HL-60 (cell line): ENCODE measurements at regions not wholly inside any gene's neighbourhood (a gene's known extent, or its start where the extent isn't known, plus 50 kb on each side); places are given as distances from the start of the nearest gene placed in this dataset.

Experiments
- DNase-seq, 2 experiments: peaks; one replicate each; pipeline ENCODE4 v3.0.0-alpha.2; 2010 to 2020; ENCODE audit warnings: low read depth in 1 of 2, low spot score in 1 of 2
- H3K27ac ChIP-seq: fragments of 250-450 bp; sonication (Bioruptor Pico); replicated peaks from 2 replicates; pipeline ENCODE4 v1.5.1; 2020; ENCODE audit warnings: mild to moderate bottlenecking, moderate library complexity
- H3K27me3 ChIP-seq: fragments of 250-450 bp; sonication (Bioruptor Pico); 2 replicates; pipeline ENCODE4 v1.5.1; 2021; ENCODE audit warnings: mild to moderate bottlenecking, moderate library complexity; ENCODE audit not compliant: insufficient read depth, poor library complexity, severe bottlenecking
- H3K4me3 ChIP-seq: replicated peaks from 2 replicates; pipeline ENCODE4 v1.5.1; 2011; ENCODE audit warnings: mild to moderate bottlenecking, control low read depth, low read length; ENCODE audit not compliant: insufficient read depth
- CTCF ChIP-seq: IDR thresholded peaks from one replicate; pipeline ENCODE4 v1.5.1; 2011; ENCODE audit warnings: low read length, control low read depth, inconsistent platforms; ENCODE audit not compliant: insufficient read depth
- GABPA ChIP-seq: IDR thresholded peaks from 2 replicates; pipeline ENCODE4 v1.6.1; 2012; ENCODE audit warnings: low read depth
- POLR2AphosphoS5 ChIP-seq: IDR thresholded peaks from 2 replicates; pipeline ENCODE4 v1.6.1; 2012; ENCODE audit warnings: low read depth
- REST ChIP-seq: IDR thresholded peaks from 2 replicates; pipeline ENCODE4 v1.6.1; 2012; ENCODE audit warnings: low read depth; ENCODE audit not compliant: insufficient replicate concordance
- SPI1 ChIP-seq: IDR thresholded peaks from 2 replicates; pipeline ENCODE4 v1.6.1; 2012; ENCODE audit warnings: low read depth, mild to moderate bottlenecking, borderline replicate concordance

- H3K4me3 ChIP-seq, result no peak overlapping the region
- DNase-seq, result no peak
- no peaks in the 10 kb centered on the region for H3K27me3 ChIP-seq
- H3K27ac ChIP-seq, result no peak overlapping the region
- no peak for TF ChIP-seq REST
- TF ChIP-seq POLR2AphosphoS5, result no peak
- no peak for TF ChIP-seq SPI1
- no peak for TF ChIP-seq CTCF
- TF ChIP-seq GABPA, result no peak
Observed at GRCh38 chr7:136308230-136308629, 331.1 kb upstream of the MTPN start.

GRCh38 chr7:136303162-136303561 lies 326.0 kb upstream of the MTPN start:
- no peaks in the 10 kb centered on the region for H3K27me3 ChIP-seq
- H3K27ac ChIP-seq, result no peak overlapping the region
- TF ChIP-seq REST (no peak), GABPA (no peak), POLR2AphosphoS5 (no peak), SPI1 (no peak), CTCF (no peak)
- no peak overlapping the region for H3K4me3 ChIP-seq
- DNase-seq, result peak in 1 of 2 experiments; percentile 14

- TF ChIP-seq REST (no peak), SPI1 (no peak), POLR2AphosphoS5 (no peak), GABPA (no peak), CTCF (no peak)
- no peak for DNase-seq
- Histone ChIP-seq H3K4me3 (no peak overlapping the region), H3K27ac (no peak overlapping the region), H3K27me3 (no peaks in the 10 kb centered on the region)
Observed at GRCh38 chr7:136302049-136302448, 324.9 kb upstream of the MTPN start.
